ENCODE measurements at regions not wholly inside any gene's neighbourhood (a gene's known extent, or its start where the extent isn't known, plus 50 kb on each side); places are given as distances from the start of the nearest gene placed in this dataset.

- TF ChIP-seq CTCF (IDR thresholded peaks at IDR 0.05) (no peak), EZH2phosphoT487 (IDR thresholded peaks at IDR 0.05) (no peak)
Measured at GRCh38 chr13:84479656-84480055, 597.4 kb upstream of the SLITRK1 start.
